Peyer's patch (tissue), 4 donors: ENCODE measurements at regions not wholly inside any gene's neighbourhood (a gene's known extent, or its start where the extent isn't known, plus 50 kb on each side); places are given as distances from the start of the nearest gene placed in this dataset.

Experiments used
- CTCF ChIP-seq, 6 experiments: fragments of 450-650 bp in 4 of 6; fragments of 200-600 bp in 2 of 6; sonication (generic) in 1 of 6; IDR thresholded peaks; one replicate each; pipeline ENCODE4 v1.5.1; 2017 to 2019; ENCODE audit warnings: antibody characterized with exemption in 6 of 6, mild to moderate bottlenecking in 3 of 6, moderate library complexity in 1 of 6
- POLR2A ChIP-seq, 2 donors: fragments of 450-650 bp; IDR thresholded peaks; one replicate each; pipeline ENCODE4 v1.5.1; 2017; ENCODE audit warnings: antibody characterized with exemption in 2 of 2, mild to moderate bottlenecking in 2 of 2, moderate library complexity in 2 of 2

DNA sequence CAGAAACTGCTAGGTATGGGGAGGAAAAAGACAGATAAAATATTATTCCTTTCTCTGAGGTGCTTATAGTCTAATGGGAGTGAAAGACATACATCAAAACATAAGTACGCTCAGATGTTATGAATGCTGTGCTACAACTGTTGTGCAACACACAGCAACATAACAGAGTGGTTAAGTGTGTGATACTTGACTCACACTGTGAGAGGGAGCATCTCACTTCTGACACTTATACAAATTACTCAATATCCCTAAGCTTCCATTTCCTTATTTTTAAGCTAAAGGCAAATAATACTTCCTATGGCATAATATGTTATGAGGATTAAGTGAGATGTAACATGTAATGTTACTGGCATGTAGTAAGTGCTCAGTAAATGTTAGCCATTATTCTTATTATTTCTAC lies 110.6 kb upstream of the FER start:
- no peak for TF ChIP-seq CTCF (IDR thresholded peaks at IDR 0.05)
- no peak for TF ChIP-seq POLR2A (IDR thresholded peaks at IDR 0.05)
